ENCODE measurements at regions not wholly inside any gene's neighbourhood (a gene's known extent, or its start where the extent isn't known, plus 50 kb on each side); places are given as distances from the start of the nearest gene placed in this dataset.

- Mint-ChIP-seq H3K36me3 (ENCODE audit: low read depth) (no peaks in the 10 kb centered on the region), H3K27me3 (peaks cover 7% of the 10 kb centered on the region), H3K4me1 (no peaks in the 10 kb centered on the region), H3K9me3 (peaks cover 5% of the 10 kb centered on the region), H3K27ac (no peak overlapping the region), H3K4me3 (no peak overlapping the region)
- ATAC-seq (replicated peaks), result no peak
Measured at GRCh38 chr1:164918140-164918539, 359.2 kb downstream of the PBX1 start.

DNA sequence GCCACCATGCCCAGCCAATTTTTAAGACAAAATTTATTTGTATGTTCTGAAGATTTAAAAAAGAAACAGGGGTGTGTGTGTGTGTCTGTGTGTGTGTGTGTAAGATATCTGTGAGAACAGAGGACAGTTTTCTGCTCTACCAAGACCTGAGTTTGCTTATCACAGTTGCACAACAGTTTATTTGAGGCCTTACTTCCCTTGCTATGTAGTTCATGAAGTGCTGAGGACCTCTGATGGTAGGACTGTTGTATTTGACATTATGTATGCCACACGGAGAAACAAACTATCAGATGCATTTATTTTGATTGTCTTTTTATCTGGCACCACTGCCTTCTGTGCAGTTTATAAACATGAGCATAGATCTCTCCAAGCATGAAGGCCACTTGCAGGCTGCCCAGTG, 355.2 kb downstream of the PBX1 start:
- H3K4me1 Mint-ChIP-seq, result no peaks in the 10 kb centered on the region
- peaks cover 7% of the 10 kb centered on the region for H3K27me3 Mint-ChIP-seq
- no peak overlapping the region for H3K27ac Mint-ChIP-seq
- ATAC-seq (replicated peaks), result no peak
- no peak overlapping the region for H3K4me3 Mint-ChIP-seq
- no peaks in the 10 kb centered on the region for H3K36me3 Mint-ChIP-seq (ENCODE audit: low read depth)
- H3K9me3 Mint-ChIP-seq, result peaks cover 5% of the 10 kb centered on the region

GRCh38 chr1:164912290-164912689, 353.3 kb downstream of the PBX1 start:
- H3K27me3 Mint-ChIP-seq, result peaks cover 3% of the 10 kb centered on the region
- no peak overlapping the region for H3K4me3 Mint-ChIP-seq
- H3K9me3 Mint-ChIP-seq, result no peaks in the 10 kb centered on the region
- no peak overlapping the region for H3K27ac Mint-ChIP-seq
- H3K4me1 Mint-ChIP-seq, result no peaks in the 10 kb centered on the region
- no peak for ATAC-seq (replicated peaks)
- no peaks in the 10 kb centered on the region for H3K36me3 Mint-ChIP-seq (ENCODE audit: low read depth)

GRCh38 chr1:164910671-164911070, 351.7 kb downstream of the PBX1 start:
- Mint-ChIP-seq H3K27me3 (peaks cover 3% of the 10 kb centered on the region), H3K4me1 (no peaks in the 10 kb centered on the region), H3K36me3 (ENCODE audit: low read depth) (no peaks in the 10 kb centered on the region), H3K4me3 (no peak overlapping the region), H3K27ac (no peak overlapping the region), H3K9me3 (no peaks in the 10 kb centered on the region)
- no peak for ATAC-seq (replicated peaks)

DNA sequence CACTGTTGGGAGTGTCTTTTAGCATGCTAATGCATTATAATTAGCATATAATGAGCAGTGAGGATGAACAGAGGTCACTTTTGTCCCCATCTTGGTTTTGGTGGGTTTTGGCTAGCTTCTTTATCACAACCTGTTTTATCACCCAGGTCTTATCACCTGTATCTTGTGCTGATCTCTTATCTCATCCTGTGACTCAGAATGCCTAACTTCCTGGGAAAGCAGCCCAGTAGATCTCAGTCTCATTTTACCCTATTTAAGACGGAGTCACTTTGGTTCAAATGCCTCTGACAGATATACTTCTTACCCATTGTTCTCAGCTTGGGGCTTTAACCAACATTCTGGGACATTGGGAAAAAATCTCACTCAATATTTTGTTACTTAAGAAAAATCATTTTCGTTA, 348.7 kb downstream of the PBX1 start:
- H3K9me3 Mint-ChIP-seq, result no peaks in the 10 kb centered on the region
- H3K36me3 Mint-ChIP-seq (ENCODE audit: low read depth), result no peaks in the 10 kb centered on the region
- ATAC-seq (replicated peaks), result no peak
- no peak overlapping the region for H3K4me3 Mint-ChIP-seq
- H3K27ac Mint-ChIP-seq, result no peak overlapping the region
- H3K27me3 Mint-ChIP-seq, result no peaks in the 10 kb centered on the region
- no peaks in the 10 kb centered on the region for H3K4me1 Mint-ChIP-seq

DNA sequence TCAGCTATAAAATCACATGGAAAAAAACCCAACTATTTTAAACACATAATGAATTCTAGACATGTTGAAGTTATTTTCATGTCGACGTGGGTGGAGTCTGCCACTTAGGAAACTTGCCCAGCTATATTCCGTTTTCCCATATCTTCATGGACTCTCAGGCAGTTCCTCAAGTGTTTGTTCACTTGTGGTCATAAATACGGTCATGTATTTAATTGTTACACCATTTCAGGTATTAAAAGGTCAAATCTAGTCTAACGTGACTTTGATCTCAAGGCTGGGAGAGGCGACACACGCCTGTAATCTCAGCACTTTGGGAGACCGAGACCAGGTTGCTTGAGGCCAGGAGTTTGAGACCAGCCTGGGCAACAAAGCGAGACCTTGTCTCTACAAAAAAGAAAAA, 346.9 kb downstream of the PBX1 start:
- Mint-ChIP-seq H3K36me3 (ENCODE audit: low read depth) (no peaks in the 10 kb centered on the region), H3K27ac (no peak overlapping the region), H3K9me3 (no peaks in the 10 kb centered on the region), H3K27me3 (no peaks in the 10 kb centered on the region), H3K4me3 (no peak overlapping the region), H3K4me1 (no peaks in the 10 kb centered on the region)
- ATAC-seq (replicated peaks), result no peak

DNA sequence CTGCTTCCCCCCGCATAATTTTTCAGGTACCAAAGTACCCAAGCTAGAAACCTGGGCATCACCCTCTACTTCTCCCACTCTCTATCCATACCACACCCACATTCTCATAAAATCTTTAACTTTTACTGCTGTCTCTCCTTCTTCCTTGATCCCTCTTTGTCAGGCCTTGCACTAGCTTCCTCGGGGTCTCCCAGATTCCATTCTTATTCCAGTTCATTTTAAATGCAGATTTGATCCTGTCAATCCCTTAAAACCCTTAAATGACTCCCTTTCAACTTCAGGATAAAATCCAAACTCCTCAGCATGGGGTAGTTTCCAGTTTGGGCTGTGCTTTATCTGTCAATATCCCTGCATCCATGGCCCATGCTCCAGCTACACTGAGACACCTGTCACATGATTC, 343.5 kb downstream of the PBX1 start:
- no peak overlapping the region for H3K27ac Mint-ChIP-seq
- no peaks in the 10 kb centered on the region for H3K36me3 Mint-ChIP-seq (ENCODE audit: low read depth)
- ATAC-seq (replicated peaks), result no peak
- no peaks in the 10 kb centered on the region for H3K27me3 Mint-ChIP-seq
- H3K9me3 Mint-ChIP-seq, result peaks cover 4% of the 10 kb centered on the region
- no peaks in the 10 kb centered on the region for H3K4me1 Mint-ChIP-seq
- no peak overlapping the region for H3K4me3 Mint-ChIP-seq
